ENCODE measurements at regions not wholly inside any gene's neighbourhood (a gene's known extent, or its start where the extent isn't known, plus 50 kb on each side); places are given as distances from the start of the nearest gene placed in this dataset.

DNA sequence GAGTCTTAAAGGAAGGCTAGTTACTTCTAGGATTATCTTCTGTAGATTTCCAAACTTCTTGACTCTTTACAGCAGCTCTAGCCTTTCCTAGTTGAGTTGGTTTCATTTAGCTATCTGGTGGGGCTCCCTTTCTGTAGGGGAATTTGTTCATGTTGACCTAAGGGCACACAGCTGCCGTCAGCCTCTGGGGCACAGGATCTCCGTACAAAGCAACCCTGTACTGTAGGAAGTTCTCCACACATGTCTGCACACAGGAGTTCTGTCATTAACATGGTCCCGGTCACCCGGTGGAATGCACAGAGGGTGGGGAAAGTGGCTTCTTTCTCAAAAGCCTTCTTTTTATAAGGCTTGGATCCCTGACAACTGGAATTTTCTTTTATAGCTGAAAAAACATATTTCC, 88.7 kb upstream of the TNIK start:
- H4K20me1 ChIP-seq (ENCODE audit: insufficient read depth), result no peaks in the 10 kb centered on the region
- no peaks in the 10 kb centered on the region for H3F3A ChIP-seq (ENCODE audit: insufficient read depth, low read depth)
- no peaks in the 10 kb centered on the region for H3K79me2 ChIP-seq (ENCODE audit: low read depth)
- no peak overlapping the region for H3K27ac ChIP-seq
- TF ChIP-seq EZH2 (IDR thresholded peaks at IDR 0.05; ENCODE audit: low read depth), result no peak
- TF ChIP-seq, protein P1, sequence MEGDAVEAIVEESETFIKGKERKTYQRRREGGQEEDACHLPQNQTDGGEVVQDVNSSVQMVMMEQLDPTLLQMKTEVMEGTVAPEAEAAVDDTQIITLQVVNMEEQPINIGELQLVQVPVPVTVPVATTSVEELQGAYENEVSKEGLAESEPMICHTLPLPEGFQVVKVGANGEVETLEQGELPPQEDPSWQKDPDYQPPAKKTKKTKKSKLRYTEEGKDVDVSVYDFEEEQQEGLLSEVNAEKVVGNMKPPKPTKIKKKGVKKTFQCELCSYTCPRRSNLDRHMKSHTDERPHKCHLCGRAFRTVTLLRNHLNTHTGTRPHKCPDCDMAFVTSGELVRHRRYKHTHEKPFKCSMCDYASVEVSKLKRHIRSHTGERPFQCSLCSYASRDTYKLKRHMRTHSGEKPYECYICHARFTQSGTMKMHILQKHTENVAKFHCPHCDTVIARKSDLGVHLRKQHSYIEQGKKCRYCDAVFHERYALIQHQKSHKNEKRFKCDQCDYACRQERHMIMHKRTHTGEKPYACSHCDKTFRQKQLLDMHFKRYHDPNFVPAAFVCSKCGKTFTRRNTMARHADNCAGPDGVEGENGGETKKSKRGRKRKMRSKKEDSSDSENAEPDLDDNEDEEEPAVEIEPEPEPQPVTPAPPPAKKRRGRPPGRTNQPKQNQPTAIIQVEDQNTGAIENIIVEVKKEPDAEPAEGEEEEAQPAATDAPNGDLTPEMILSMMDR (conservative IDR thresholded peaks at IDR 0.05), result no peak
- ChIA-PET POLR2A (ENCODE audit: unreplicated experiment) (interaction anchor here (0.6 kb wide), 3 partner anchors 36 to 506 kb away, joined by 3 to 5 read pairs (median 3); no protein-coding TSS in a partner anchor), CTCF (no interaction called here)
- no peaks in the 10 kb centered on the region for H3K9me3 ChIP-seq (ENCODE audit: insufficient read depth, low read depth)
- H3K4me3 ChIP-seq, result no peak overlapping the region
- H2AFZ ChIP-seq, result no peak overlapping the region
- intact Hi-C loops (cut with micrococcal nuclease; ENCODE audit: unreplicated experiment), result no loop called here
- no TSS peak for BruUV-seq (replicated peaks)
- DNase-seq, result no peak
- H3K4me1 ChIP-seq (replicated peaks; ENCODE audit: insufficient read depth), result no peaks in the 10 kb centered on the region
- H3K36me3 ChIP-seq (ENCODE audit: low read depth), result no peaks in the 10 kb centered on the region
- H3K9me2 ChIP-seq (ENCODE audit: insufficient read depth), result no peaks in the 10 kb centered on the region
- H3K4me2 ChIP-seq, result no peak overlapping the region
- no peaks in the 10 kb centered on the region for H3K27me3 ChIP-seq (ENCODE audit: insufficient read depth, low read depth)

DNA sequence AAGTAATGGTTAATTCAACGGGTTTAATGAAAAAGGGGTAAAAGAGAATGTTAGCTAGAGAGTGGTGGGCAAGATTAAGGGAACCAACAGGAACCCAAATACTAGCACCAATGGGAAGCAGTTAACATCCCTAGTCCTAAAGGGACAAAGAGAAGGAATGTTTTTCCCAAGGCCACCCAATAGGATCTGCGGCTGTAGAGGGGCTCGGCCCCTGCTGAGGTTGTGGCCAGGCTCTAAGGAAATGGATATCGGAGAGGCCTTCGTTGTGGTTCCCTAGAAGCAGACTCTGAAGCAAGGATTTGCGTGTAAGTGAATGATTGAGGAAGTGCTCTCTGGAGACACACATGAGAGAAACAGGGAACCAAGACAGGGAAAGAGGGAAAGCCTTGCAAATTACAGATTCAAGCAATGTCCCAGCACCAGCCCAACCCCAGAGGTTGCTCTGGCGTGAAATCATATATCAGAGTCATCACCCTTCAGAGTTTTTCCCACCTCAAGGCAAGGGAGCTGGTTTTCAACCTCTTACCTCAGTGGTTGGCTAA, 83.6 kb upstream of the TNIK start:
- peak in 1 of 2 experiments; percentile 36 for DNase-seq
- H3K79me2 ChIP-seq (ENCODE audit: low read depth), result no peaks in the 10 kb centered on the region
- peaks cover 8% of the 10 kb centered on the region; the same call in 1 of the 2 replicates for H3K4me1 ChIP-seq (replicated peaks; ENCODE audit: insufficient read depth)
- intact Hi-C loops (cut with micrococcal nuclease; ENCODE audit: unreplicated experiment), result no loop called here
- no peak overlapping the region for H3K4me2 ChIP-seq
- CTCF ChIA-PET, result interaction anchor here (0.6 kb wide), 1 partner anchor 386 kb away, joined by 3 read pairs; no protein-coding TSS in a partner anchor
- no TSS peak for BruUV-seq (replicated peaks)
- H4K20me1 ChIP-seq (ENCODE audit: insufficient read depth), result no peaks in the 10 kb centered on the region
- no peaks in the 10 kb centered on the region for H3F3A ChIP-seq (ENCODE audit: insufficient read depth, low read depth)
- H3K36me3 ChIP-seq (ENCODE audit: low read depth), result no peaks in the 10 kb centered on the region
- POLR2A ChIA-PET (ENCODE audit: unreplicated experiment), result interaction anchor here (0.6 kb wide), 1 partner anchor 864 kb away, joined by 4 read pairs; no protein-coding TSS in a partner anchor
- no peaks in the 10 kb centered on the region for H3K27me3 ChIP-seq (ENCODE audit: insufficient read depth, low read depth)
- H3K4me3 ChIP-seq, result no peak overlapping the region
- H2AFZ ChIP-seq, result no peak overlapping the region
- no peaks in the 10 kb centered on the region for H3K9me3 ChIP-seq (ENCODE audit: insufficient read depth, low read depth)
- no peak overlapping the region for H3K27ac ChIP-seq
- TF ChIP-seq, protein P1 (conservative IDR thresholded peaks at IDR 0.05), result no peak
- TF ChIP-seq EZH2 (IDR thresholded peaks at IDR 0.05; ENCODE audit: low read depth), result no peak
- H3K9me2 ChIP-seq (ENCODE audit: insufficient read depth), result 0 out of 2 replicates have a peak, but pooled peaks cover 3% of the 10 kb centered on the region

DNA sequence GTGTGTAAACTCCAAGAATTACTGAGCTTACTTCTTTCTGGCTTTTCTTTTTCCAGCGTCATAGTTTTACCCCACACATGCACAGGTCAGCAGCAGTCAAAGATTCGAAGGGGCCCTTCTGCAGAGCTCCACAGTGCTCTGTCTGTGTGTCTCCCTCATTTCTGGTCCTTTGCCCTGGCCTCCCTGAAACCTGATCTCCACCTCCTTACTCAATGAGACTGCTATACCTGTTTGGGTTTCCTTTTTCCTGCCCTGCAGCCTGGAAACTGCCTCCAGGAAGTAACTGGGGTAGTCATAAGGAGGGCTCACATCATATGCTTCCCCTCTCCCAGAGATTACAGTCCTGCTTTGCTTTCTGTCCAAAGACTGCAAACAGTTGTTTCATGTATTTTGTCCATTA, 82.8 kb upstream of the TNIK start:
- Histone ChIP-seq H3K4me1 (replicated peaks; ENCODE audit: insufficient read depth) (peaks cover 8% of the 10 kb centered on the region; the same call in 1 of the 2 replicates), H3K27ac (no peak overlapping the region), H3K9me3 (ENCODE audit: insufficient read depth, low read depth) (no peaks in the 10 kb centered on the region), H2AFZ (no peak overlapping the region), H3F3A (ENCODE audit: insufficient read depth, low read depth) (no peaks in the 10 kb centered on the region), H3K79me2 (ENCODE audit: low read depth) (no peaks in the 10 kb centered on the region), H3K9me2 (ENCODE audit: insufficient read depth) (0 out of 2 replicates have a peak, but pooled peaks cover 3% of the 10 kb centered on the region), H3K27me3 (ENCODE audit: insufficient read depth, low read depth) (no peaks in the 10 kb centered on the region), H4K20me1 (ENCODE audit: insufficient read depth) (no peaks in the 10 kb centered on the region), H3K4me3 (no peak overlapping the region), H3K36me3 (ENCODE audit: low read depth) (no peaks in the 10 kb centered on the region), H3K4me2 (no peak overlapping the region)
- CTCF ChIA-PET, result interaction anchor here (0.6 kb wide), 1 partner anchor 397 kb away, joined by 5 read pairs; no protein-coding TSS in a partner anchor
- POLR2A ChIA-PET (ENCODE audit: unreplicated experiment), result interaction anchor here (0.6 kb wide), 1 partner anchor 372 kb away, joined by 3 read pairs; no protein-coding TSS in a partner anchor
- DNase-seq, result no peak
- TF ChIP-seq, protein P1 (conservative IDR thresholded peaks at IDR 0.05), result no peak
- BruUV-seq (replicated peaks), result no TSS peak
- intact Hi-C loops (cut with micrococcal nuclease; ENCODE audit: unreplicated experiment), result no loop called here
